Effector memory CD8-positive, alpha-beta T cell (primary cell): ENCODE measurements at regions not wholly inside any gene's neighbourhood (a gene's known extent, or its start where the extent isn't known, plus 50 kb on each side); places are given as distances from the start of the nearest gene placed in this dataset.

Experiments used
- ATAC-seq: fragments of 150-1000 bp; cut with Tn5 transposase; replicated peaks from 2 replicates; pipeline ENCODE4 v1.10.0; 2021; ENCODE audit warnings: mild to moderate bottlenecking, moderate library complexity
- DNase-seq, 3 experiments: peaks; one replicate each; pipeline ENCODE4 v3.0.0; 2021
- H3K27ac Mint-ChIP-seq, 2 donors: one replicate each; pipeline ENCODE4 v1.8.0; 2022; ENCODE audit warnings: mild to moderate bottlenecking in 2 of 2, mixed read lengths in 2 of 2, moderate library complexity in 2 of 2
- H3K27me3 Mint-ChIP-seq, 2 donors: one replicate each; pipeline ENCODE4 v1.8.0; 2022; ENCODE audit warnings: mixed read lengths in 2 of 2
- H3K36me3 Mint-ChIP-seq: one replicate; pipeline ENCODE4 v1.8.0; 2022; ENCODE audit warnings: mild to moderate bottlenecking, moderate library complexity, mixed read lengths; ENCODE audit not compliant: insufficient read depth
- H3K4me1 Mint-ChIP-seq, 2 donors: one replicate each; pipeline ENCODE4 v1.8.0; 2022; ENCODE audit warnings: low read depth in 2 of 2, mixed read lengths in 2 of 2
- H3K4me3 Mint-ChIP-seq, 2 donors: one replicate each; pipeline ENCODE4 v1.8.0; 2022; ENCODE audit warnings: mild to moderate bottlenecking in 2 of 2, mixed read lengths in 2 of 2, moderate library complexity in 2 of 2
- H3K9me3 Mint-ChIP-seq, 2 donors: one replicate each; pipeline ENCODE4 v1.8.0; 2022; ENCODE audit warnings: mixed read lengths in 2 of 2

- peaks cover 2% of the 10 kb centered on the region for H3K36me3 Mint-ChIP-seq
- H3K4me3 Mint-ChIP-seq = no peak overlapping the region
- ATAC-seq = no peak
- H3K27ac Mint-ChIP-seq = no peak overlapping the region
- H3K9me3 Mint-ChIP-seq = no peaks in the 10 kb centered on the region
- H3K4me1 Mint-ChIP-seq = peaks cover 0 to 10% of the 10 kb centered on the region in 2 donors
- H3K27me3 Mint-ChIP-seq = peaks cover 15 to 54% of the 10 kb centered on the region in 2 donors
- no peak for DNase-seq
These were observed 82.2 kb downstream of the CPN2 start for GRCh38 chr3:194268654-194269512.

- peak overlapping the region in 1 of 2 donors; percentile 66 for H3K27ac Mint-ChIP-seq
- DNase-seq (no peak), ATAC-seq (no peak)
- no peaks in the 10 kb centered on the region for H3K36me3 Mint-ChIP-seq
- H3K27me3 Mint-ChIP-seq = peaks cover 15 to 54% of the 10 kb centered on the region in 2 donors
- peaks cover 0 to 10% of the 10 kb centered on the region in 2 donors for H3K4me1 Mint-ChIP-seq
- no peaks in the 10 kb centered on the region for H3K9me3 Mint-ChIP-seq
- peak overlapping the region in 1 of 2 donors; percentile 10 for H3K4me3 Mint-ChIP-seq
These were observed 81.5 kb downstream of the CPN2 start for GRCh38 chr3:194269610-194270145.

- DNase-seq (no peak), ATAC-seq (no peak)
- peaks cover 0 to 11% of the 10 kb centered on the region in 2 donors for H3K4me1 Mint-ChIP-seq
- H3K9me3 Mint-ChIP-seq = no peaks in the 10 kb centered on the region
- no peak overlapping the region for H3K27ac Mint-ChIP-seq
- no peak overlapping the region for H3K4me3 Mint-ChIP-seq
- no peaks in the 10 kb centered on the region for H3K36me3 Mint-ChIP-seq
- H3K27me3 Mint-ChIP-seq = peaks cover 9 to 55% of the 10 kb centered on the region in 2 donors
These were observed 80.3 kb downstream of the CPN2 start for GRCh38 chr3:194270627-194271459.

GRCh38 chr3:194271460-194272035 lies 79.6 kb downstream of the CPN2 start:
- Mint-ChIP-seq H3K27me3 (peaks cover 3 to 48% of the 10 kb centered on the region in 2 donors), H3K36me3 (no peaks in the 10 kb centered on the region), H3K4me3 (no peak overlapping the region), H3K9me3 (no peaks in the 10 kb centered on the region), H3K4me1 (peaks cover 0 to 9% of the 10 kb centered on the region in 2 donors), H3K27ac (no peak overlapping the region)
- no peak for ATAC-seq
- no peak for DNase-seq

GRCh38 chr3:194272221-194272620 lies 78.9 kb downstream of the CPN2 start:
- DNase-seq (no peak), ATAC-seq (no peak)
- Mint-ChIP-seq H3K4me3 (no peak overlapping the region), H3K27me3 (peaks cover 0 to 45% of the 10 kb centered on the region in 2 donors), H3K36me3 (no peaks in the 10 kb centered on the region), H3K4me1 (peaks cover 0 to 9% of the 10 kb centered on the region in 2 donors), H3K27ac (no peak overlapping the region), H3K9me3 (no peaks in the 10 kb centered on the region)

GRCh38 chr3:194272861-194273742 lies 78.0 kb downstream of the CPN2 start:
- no peaks in the 10 kb centered on the region for H3K36me3 Mint-ChIP-seq
- no peak overlapping the region for H3K27ac Mint-ChIP-seq
- H3K9me3 Mint-ChIP-seq = no peaks in the 10 kb centered on the region

GRCh38 chr3:194273743-194274310 lies 77.3 kb downstream of the CPN2 start:
- Mint-ChIP-seq H3K9me3 (no peaks in the 10 kb centered on the region), H3K4me1 (peaks cover 0 to 7% of the 10 kb centered on the region in 2 donors), H3K36me3 (no peaks in the 10 kb centered on the region), H3K27ac (peak overlapping the region in 1 of 2 donors; percentile 78), H3K4me3 (no peak overlapping the region), H3K27me3 (peaks cover 0 to 29% of the 10 kb centered on the region in 2 donors)
- no peak for DNase-seq
- no peak for ATAC-seq

More at GRCh38 chr3:194272861-194273742, 78.0 kb downstream of the CPN2 start:
- DNase-seq = no peak
- Mint-ChIP-seq H3K4me3 (no peak overlapping the region), H3K27me3 (peaks cover 0 to 36% of the 10 kb centered on the region in 2 donors), H3K4me1 (peaks cover 0 to 9% of the 10 kb centered on the region in 2 donors)
- no peak for ATAC-seq

- Mint-ChIP-seq H3K27ac (peak overlapping the region; percentile 77 to 78), H3K4me3 (no peak overlapping the region), H3K4me1 (peaks cover 0 to 6% of the 10 kb centered on the region in 2 donors), H3K36me3 (no peaks in the 10 kb centered on the region), H3K27me3 (peaks cover 0 to 27% of the 10 kb centered on the region in 2 donors), H3K9me3 (no peaks in the 10 kb centered on the region)
- DNase-seq = no peak
- ATAC-seq = no peak
These were observed 76.6 kb downstream of the CPN2 start for GRCh38 chr3:194274424-194275085.

- Mint-ChIP-seq H3K9me3 (no peaks in the 10 kb centered on the region), H3K36me3 (no peaks in the 10 kb centered on the region), H3K27ac (peak overlapping the region; percentile 77 to 78), H3K4me3 (no peak overlapping the region), H3K4me1 (peaks cover 0 to 3% of the 10 kb centered on the region in 2 donors), H3K27me3 (peaks cover 0 to 26% of the 10 kb centered on the region in 2 donors)
- no peak for DNase-seq
- no peak for ATAC-seq
These were observed 75.8 kb downstream of the CPN2 start for GRCh38 chr3:194275291-194275690.

- Mint-ChIP-seq H3K27ac (peak overlapping the region in 1 of 2 donors; percentile 78), H3K9me3 (no peaks in the 10 kb centered on the region), H3K27me3 (peaks cover 0 to 21% of the 10 kb centered on the region in 2 donors), H3K36me3 (no peaks in the 10 kb centered on the region), H3K4me1 (peaks cover 0 to 3% of the 10 kb centered on the region in 2 donors), H3K4me3 (no peak overlapping the region)
- DNase-seq (no peak), ATAC-seq (no peak)
These were observed 75.4 kb downstream of the CPN2 start for GRCh38 chr3:194275721-194276120.

- ATAC-seq (no peak), DNase-seq (no peak)
- Mint-ChIP-seq H3K27ac (peak overlapping the region in 1 of 2 donors; percentile 46), H3K36me3 (no peaks in the 10 kb centered on the region), H3K4me1 (peaks cover 0 to 3% of the 10 kb centered on the region in 2 donors), H3K9me3 (no peaks in the 10 kb centered on the region), H3K27me3 (peaks cover 6 to 18% of the 10 kb centered on the region in 2 donors), H3K4me3 (no peak overlapping the region)
These were observed 74.4 kb downstream of the CPN2 start for GRCh38 chr3:194276768-194277103.
